GM19035 (cell line): ENCODE measurements at regions not wholly inside any gene's neighbourhood (a gene's known extent, or its start where the extent isn't known, plus 50 kb on each side); places are given as distances from the start of the nearest gene placed in this dataset.
"Not testable (repeated sequence)": the region's sequence is repeated elsewhere in the genome, so short reads cannot be mapped to it uniquely, and the experiment has no call there.

ENCODE experiments used
- ATAC-seq: cut with Tn5 transposase; IDR thresholded peaks from one replicate; pipeline ENCODE4 v1.9.1; 2021; ENCODE audit not compliant: unreplicated experiment

DNA sequence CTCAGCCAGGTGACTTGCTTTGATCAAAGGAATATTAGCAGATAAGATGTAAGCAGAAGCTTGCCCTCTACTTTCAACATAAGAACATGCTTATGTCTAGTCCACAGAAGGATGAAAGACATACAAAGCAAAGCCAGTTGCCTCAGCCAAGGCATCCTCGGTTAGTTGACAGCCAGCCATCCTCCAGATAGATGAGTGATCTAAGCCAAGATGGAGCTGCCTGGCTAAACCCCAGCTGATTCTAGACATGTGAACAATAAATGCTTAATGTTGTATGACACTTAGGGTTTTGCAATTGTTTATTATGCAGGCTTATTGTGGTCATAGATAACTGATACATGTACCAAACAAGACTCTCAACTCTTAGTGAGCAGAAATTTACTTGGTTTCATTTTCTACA is 157.6 kb upstream of the TMTC2 start:
- ATAC-seq, result no peak

DNA sequence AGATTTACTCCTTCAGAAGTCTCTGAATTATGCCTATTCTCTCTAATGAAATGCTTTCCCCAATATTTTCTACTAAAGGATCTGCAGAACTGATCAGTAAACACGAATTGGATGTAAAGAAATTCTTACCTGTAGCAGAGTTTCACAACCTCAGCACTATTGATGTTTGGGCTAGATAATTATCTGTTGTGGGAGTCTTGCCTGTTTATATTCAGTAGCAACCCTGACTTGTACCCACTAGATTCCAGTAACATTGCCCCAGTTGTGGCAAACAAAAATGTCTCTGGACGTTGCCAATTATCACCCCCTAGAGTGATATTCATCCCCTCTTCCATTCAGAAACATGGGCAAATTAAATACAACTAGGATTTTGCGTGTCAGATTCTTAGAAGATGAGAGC is 156.8 kb upstream of the TMTC2 start:
- ATAC-seq, result no peak

DNA sequence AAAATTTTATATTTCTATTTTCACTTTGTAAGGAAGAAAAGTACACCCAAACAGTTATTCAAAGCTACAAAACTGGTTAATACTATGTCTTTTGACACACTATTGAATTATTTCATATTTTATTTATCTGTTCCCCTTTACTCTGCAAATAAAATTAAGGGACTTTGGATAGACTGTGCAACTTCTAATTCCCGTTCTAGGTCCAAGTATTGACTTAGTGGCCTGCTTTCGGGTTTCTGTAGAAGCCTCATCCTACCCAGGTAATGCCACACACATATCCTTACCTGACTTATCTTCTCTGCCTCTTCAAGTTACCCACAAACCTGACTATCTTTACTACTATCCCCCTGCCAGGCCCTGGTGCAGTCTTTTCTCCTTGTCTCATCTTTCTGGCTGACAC is 156.3 kb upstream of the TMTC2 start:
- ATAC-seq, result no peak

DNA sequence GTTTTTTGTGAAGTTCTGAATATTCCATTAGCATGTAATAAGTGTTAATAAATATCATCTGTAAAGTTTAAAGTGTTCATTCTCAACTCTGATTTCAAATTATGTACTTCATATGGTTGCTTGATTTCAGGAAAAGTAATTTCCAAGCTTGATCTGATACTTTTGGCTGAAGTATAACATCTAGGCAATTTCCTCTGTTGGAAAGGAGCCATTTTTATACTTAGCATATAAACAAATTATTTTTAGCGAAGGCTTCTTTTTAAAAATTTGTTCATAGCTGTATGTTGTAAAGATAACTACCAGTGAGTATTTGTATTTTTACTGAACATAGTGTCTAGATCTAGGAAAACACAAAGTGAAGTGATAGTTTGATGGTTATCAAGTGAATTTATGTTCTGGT is 153.4 kb upstream of the TMTC2 start:
- ATAC-seq, result no peak

DNA sequence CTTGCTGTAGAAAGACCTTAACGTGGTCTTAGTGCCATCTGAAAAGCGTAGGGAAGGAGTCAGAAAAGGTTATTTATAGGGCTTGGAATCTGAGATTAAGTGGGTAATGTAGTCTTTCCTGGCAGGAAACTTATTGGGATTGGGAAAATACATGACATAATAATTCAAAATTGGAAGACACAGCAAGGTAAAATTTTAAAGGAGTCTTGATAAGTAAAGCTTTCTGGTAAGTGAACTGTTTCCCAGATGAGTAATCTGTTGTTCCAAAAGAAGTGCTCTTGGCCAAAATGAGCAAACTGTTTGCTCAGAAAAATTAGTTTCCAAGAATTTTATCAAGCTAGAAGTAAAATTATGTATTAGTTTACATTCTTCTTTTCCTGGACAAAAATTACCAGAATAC is 149.3 kb upstream of the TMTC2 start:
- no peak for ATAC-seq

DNA sequence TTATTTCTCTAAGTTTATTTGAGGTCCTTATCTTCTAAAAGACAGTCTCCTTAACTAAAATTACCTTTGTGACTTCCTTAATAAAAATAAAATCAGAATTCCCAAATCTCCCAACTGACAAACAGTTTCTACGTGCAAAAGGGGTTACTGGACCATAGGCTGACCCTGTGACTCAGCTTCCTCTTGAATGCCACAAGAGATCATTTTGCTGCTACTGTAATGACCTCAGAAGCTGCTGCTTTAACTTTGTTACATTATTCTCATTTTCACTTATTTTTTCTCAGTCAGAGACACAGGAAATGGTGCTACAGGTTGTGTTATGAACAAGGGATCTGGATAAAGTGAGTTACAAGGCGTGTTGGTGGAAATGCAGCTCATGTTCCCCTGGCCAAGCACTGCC is 132.2 kb upstream of the TMTC2 start:
- no peak for ATAC-seq

DNA sequence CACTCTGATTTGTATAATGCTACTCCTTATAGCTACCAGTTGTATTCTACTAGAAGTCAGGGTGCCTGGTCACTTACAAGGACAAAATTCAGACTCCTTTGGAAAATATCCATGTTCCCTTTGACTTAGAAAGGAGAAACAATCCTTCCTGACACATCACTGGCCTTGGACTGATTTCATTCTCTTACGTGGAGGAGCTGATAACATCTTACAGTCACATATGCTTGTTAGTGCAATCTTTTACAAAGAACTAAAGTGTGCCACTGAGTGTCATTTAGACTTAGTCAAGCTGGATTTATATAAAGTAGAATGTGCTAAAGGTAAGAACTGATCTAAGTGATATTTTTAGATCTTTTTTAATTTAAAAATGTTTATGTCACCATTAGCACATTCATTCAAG is 131.0 kb upstream of the TMTC2 start:
- no peak for ATAC-seq

DNA sequence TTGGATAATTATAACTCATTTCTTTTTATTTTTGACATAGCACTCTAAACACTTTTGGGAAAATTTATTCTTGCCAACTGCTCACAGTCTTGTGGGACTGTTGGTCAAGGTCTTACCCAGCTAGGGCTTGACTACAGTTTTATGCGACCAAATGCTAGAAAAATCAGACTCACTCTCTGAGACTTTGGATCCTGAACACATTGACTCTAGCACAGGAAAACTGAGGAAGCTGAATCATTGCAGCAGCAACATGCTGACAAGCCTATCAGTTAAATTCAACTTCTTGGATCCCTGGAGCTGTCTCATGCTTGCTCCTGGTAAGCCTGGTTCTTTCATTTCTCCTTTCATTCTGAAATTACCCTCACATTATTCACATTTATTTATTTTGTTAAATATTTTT is 120.7 kb upstream of the TMTC2 start:
- no peak for ATAC-seq

DNA sequence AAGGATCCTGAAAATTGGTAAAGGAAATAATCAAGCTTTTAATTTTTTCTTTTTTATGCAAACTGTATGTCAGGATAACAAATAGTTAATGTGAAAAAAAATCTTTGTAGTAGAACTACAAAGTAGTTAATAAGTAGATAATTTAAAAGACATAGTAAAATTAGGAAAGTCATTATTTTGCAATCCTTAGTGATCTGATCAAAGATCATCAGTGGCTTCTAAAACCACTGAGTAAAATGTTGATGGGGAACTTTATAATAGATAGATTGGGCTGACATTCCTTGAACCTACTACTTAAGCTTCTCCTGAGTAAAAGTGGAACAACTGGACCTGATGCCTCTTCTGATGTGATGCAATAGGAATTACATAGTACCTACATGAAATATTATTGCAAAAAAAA is 119.0 kb upstream of the TMTC2 start:
- no peak for ATAC-seq

DNA sequence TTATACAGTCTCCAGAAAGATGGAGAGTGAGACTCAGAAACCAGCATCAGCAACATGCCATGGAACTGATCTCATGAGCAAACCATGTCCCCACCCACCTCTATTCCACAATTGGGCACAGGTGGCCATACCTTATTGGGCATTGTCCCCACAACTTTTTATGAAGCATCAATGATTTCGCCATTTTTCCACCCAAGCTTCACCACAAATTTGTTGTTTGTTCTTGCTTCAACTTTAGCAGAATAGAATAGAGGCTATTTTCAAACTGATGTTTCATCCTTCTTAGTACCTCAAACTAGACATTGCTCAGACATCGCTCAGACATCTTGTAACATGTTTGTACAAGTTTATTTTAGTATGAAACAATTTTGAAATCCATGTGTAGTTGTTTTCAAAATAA is 112.5 kb upstream of the TMTC2 start:
- ATAC-seq, result no peak

DNA sequence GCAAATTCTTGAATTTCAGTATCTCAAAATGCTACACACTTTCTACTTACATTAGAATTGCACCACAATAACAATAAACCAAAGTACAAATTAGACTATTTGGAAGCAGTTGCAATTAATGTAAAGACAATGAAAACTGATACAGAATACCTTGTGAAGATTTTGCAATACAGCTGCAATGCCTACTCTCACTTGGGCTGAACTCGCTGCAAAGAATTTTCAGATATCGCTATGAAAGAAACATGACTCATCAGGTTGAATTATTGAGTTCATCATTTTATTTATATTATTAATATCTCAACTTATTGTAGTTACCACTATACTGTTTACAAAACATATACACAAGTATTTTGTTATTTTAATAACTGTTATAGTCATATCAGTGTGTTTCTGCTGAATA is 108.0 kb upstream of the TMTC2 start:
- no peak for ATAC-seq

DNA sequence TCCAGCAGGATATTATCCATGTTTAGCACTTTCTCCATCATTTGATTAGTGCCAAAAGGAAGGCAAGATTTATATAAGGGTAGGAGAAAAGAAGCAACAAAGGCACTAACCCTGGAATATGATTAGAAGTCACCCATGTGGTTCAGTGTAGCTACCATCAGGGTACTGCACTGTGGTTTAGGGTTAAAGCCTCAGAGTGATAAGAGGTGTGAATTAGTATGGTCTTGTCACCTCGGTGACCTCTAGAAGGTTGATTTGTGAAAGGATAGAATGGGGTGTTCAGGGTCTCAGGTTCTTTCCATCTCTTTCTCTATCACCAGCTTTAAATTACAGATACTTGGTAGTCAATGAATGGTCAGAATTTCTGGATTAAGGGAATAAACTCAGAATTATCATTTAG is 103.0 kb upstream of the TMTC2 start:
- ATAC-seq, result no peak

DNA sequence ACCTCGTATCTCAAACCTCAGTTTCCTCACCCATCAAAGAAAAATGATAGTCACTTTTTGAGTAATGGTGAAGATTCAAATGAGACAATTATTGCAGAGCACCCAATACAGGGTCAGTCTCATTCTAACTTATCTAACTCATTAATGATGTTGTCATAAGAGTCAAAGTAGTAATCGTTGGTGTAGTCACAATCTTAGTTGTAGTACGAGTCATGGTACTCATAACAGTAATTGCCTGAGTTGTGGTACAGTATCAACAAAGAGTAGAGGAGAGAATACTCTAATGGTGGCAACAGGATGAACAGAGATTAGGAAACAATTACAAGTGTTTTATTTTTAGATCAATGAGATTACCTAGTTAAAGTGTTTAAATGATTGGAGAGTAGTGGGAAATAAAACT is 93.6 kb upstream of the TMTC2 start:
- ATAC-seq, result peak; percentile 56

DNA sequence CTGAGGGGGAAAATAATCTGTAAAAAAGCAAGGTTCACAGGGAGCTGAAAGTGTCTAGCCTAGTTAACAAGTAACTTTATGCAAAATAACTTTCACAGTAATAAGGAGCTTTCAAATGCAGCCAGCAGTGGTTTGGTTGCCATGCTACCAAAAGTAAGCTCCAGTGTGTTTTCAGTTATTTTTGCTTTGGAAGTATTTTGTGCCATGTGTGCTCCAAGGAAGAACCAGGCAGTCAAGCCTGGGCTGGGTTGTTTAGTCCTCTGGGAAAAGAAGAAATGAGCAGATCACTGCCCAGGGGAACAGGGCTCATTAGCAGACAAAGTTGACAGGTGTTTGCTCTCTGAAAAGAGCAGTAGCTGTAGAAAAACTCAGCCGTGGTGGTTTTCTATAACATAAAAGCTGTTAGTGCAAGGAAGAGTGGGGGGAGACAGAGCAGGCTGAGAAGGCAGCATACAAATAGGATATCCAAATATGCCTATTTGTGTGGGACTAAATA is 92.8 kb upstream of the TMTC2 start:
- ATAC-seq, result peak; percentile 88

DNA sequence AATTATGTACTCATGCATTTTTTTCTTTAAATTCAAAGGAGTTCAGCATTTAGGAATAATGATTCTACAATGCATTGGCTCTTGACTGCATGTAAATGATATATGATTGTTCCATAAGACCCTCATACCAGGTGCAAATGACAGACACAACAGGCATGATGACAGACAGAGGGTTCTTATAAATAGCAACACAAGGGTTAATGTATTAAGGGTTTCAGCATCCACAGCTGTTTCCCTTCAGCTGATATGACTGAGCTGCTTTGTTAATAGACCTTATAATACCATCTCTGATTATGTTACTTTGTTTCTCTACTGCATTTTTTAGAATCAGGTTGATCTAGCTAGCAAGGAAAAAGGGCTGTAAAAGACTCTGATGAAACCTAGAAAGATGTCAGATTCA is 90.8 kb upstream of the TMTC2 start:
- ATAC-seq, result no peak

DNA sequence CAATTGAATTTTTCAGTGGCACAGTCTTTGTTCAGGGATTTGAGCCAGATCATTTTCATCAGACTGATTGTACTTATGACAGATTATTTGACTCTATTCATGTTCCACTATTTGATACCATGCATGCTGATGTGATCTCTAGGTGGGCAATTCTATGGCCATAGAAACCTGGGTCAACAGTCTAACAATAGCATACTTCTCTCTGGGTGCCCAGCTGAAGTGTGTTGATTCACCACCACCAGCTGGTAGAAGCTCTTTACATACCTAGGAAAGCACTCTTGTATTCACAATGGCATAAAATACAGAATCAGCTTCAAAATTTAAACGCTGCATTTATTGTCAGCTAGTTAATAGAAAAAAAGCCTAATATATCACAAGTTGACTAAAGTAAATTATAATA is 90.2 kb upstream of the TMTC2 start:
- no peak for ATAC-seq

DNA sequence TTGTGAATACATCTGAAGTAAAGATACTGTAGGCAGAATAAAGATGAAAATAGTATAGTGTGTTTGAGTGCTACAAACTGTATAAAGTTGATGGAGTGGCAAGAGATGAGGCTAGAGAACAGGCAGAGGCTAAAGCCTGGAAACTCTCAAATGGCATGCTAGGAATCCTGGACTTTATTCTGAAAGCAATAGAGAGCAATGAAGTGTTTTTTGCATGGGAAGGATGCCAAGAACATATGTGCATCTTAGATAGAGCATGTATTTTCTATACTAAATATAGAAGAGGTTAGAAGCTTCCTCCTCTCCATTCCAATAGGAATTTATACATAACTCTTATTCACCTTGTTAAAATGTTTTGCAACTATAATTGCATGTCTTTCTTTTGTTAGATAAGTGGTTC is 86.3 kb upstream of the TMTC2 start:
- ATAC-seq, result no peak

DNA sequence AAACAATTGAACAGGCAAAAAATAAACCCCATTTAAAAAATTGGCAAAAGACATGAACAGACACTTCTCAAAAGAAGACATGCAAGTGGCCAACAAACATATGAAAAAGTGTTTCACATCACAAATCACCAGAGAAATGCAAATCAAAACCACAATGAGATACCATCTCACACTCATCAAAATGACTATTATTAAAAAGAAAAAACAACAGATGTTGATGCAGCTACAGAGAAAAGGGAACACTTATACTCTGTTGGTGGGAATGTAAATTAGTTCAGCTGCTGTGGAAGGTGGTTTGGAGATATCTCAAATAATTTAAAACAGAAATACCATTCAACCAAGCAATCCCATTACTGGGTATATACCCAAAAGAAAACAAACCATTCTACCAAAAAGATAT is 83.1 kb upstream of the TMTC2 start:
- ATAC-seq, result not testable (repeated sequence)

DNA sequence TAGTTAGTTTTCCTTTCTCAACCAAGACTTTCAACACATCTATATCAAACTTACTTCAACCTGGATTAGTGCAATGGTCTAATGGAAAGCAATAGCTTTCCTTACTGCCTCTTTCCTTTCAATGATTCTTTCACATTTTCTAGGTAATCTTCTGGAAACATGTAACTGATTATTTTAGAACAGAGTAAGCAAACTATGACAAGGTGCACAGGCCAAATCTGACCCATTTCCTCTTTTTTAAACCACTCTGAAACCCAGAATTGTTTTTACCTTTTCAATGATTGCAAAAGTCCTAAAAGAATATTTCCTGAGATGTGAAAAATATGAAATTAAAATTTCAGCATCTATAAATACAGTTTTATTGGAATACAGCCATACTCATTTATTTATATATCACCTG is 81.6 kb upstream of the TMTC2 start:
- ATAC-seq, result no peak

DNA sequence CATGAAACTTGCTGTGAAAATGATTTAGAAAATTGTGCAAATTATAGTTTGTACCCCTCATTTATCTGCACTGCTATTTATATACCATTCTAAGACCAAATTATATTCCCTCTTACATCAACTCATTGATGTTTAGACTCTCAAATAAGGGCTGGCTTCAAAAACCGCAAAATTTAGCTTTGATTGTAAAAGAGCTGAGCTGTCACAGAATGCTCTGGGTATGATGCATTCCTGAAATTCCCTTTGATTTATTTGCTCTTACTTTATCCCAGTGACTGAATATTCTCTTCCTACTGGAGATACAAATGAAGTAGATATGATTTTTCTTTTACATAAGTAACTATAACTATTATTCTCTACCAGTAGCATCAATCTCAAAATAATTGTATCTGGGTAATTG is 78.0 kb upstream of the TMTC2 start:
- ATAC-seq, result no peak

DNA sequence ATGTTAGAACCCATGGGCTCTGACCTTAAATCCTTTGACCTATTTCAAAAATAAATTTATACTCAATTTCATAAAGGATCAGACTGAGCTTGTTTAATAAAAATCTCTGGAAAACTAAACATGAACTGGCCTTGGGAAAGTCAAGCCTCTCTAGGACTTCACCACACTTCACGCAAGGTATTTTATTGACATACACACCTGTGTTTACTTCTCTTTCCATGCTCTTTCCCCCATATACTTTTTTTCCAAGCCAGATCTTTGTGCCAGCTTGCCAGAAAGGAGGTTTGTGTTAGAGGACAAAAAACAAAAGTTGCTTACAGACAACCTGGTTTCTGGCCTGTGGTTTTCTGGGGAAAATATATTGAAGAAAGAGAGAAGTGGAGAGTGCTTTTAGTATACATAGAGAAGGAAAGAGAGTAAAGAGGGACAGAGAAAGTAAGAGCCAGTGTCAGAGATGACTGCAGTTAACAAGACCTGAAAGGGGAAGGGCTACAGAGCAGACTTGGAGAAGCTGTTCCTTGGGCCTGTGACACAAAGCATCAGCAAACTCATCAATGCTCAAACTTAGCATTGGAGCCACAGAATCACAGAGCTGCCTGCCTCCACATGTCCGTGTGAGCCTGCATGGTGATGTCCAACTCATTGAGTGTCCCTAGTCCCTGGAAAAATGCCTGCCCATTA is 77.3 kb upstream of the TMTC2 start:
- ATAC-seq, result no peak

DNA sequence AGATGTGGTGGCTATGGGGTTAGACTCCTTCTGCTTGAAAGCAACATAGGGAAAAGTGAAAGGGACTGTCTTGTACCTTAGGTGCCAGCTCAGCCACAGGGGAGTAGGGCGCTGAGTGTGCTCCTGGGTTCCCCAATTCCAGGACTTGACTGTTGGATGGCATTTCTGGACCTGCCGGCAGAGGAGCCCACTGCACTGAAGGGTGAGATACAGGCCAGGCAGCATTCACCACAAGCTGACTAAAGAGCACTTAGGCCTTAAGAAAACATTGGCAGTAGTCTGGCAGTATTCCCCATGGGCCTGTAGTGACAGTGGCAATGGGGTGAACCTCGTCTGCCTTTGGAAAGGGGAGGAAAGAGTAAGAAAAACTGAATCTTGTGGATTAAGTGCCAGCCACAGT is 67.1 kb upstream of the TMTC2 start:
- ATAC-seq, result no peak

DNA sequence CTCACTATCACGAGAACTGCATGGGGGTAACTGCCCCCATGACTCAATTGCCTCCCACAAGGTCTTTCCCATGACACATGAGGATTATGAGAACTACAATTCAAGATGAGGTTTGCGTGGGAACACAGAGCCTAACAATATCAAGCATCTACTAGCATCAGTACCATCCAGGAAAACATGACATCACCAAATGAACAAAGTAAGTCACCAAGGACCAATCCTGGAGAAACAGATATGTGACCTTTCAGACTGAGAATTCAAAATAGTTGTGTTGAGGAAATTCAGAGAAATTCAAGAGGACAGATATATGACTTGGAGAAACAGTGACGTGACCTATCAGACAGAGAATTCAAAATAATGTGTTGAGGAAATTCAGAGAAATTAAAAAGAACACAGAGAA is 65.8 kb upstream of the TMTC2 start:
- ATAC-seq, result no peak

DNA sequence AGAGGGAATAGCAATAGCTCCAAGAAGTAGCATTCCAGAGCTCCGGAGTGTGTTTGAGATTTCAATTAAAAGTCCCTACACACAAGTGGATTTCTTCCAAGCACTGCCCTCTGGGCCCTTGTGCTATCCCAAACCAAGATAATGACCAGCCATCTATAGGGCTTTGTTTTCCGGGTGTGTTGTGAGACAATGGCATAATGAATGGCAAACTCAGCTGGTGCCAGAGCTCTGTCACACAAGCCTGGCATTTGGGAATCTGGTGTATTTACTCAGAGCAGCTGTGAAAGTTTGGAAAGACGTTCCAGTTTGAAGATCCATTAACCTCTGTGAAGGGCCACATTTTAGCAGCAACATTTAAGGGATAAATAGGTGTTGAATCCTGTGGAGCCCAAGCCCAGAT is 61.2 kb upstream of the TMTC2 start:
- no peak for ATAC-seq
